H1 (cell line): ENCODE measurements at regions not wholly inside any gene's neighbourhood (a gene's known extent, or its start where the extent isn't known, plus 50 kb on each side); places are given as distances from the start of the nearest gene placed in this dataset.

Experiments used
- GABPA ChIP-seq: IDR thresholded peaks from 2 replicates; pipeline ENCODE4 v1.6.1; 2011; ENCODE audit warnings: mild to moderate bottlenecking, low read length, moderate library complexity, borderline replicate concordance; ENCODE audit not compliant: insufficient read depth
- HDAC2 ChIP-seq, 2 experiments: fragments of 300-600 bp in 1 of 2; sonication (generic) in 1 of 2; IDR thresholded peaks; 2 replicates each; pipeline ENCODE4 v1.6.1; 2011 to 2012; ENCODE audit warnings: low read depth in 2 of 2, low read length in 2 of 2, mild to moderate bottlenecking in 2 of 2, moderate library complexity in 2 of 2, borderline replicate concordance in 1 of 2, inconsistent platforms in 1 of 2
- SRF ChIP-seq: IDR thresholded peaks from 2 replicates; pipeline ENCODE4 v1.6.1; 2011; ENCODE audit warnings: mild to moderate bottlenecking, low read depth, low read length, moderate library complexity
- TF ChIP-seq, protein P1 (sequence below): IDR thresholded peaks from 2 replicates; pipeline ENCODE4 v1.6.1; 2011; ENCODE audit warnings: low read length, improper control_type of control experiment
- TF ChIP-seq, protein P2 (sequence below): IDR thresholded peaks from 2 replicates; pipeline ENCODE4 v1.6.1; 2012; ENCODE audit warnings: inconsistent platforms

DNA sequence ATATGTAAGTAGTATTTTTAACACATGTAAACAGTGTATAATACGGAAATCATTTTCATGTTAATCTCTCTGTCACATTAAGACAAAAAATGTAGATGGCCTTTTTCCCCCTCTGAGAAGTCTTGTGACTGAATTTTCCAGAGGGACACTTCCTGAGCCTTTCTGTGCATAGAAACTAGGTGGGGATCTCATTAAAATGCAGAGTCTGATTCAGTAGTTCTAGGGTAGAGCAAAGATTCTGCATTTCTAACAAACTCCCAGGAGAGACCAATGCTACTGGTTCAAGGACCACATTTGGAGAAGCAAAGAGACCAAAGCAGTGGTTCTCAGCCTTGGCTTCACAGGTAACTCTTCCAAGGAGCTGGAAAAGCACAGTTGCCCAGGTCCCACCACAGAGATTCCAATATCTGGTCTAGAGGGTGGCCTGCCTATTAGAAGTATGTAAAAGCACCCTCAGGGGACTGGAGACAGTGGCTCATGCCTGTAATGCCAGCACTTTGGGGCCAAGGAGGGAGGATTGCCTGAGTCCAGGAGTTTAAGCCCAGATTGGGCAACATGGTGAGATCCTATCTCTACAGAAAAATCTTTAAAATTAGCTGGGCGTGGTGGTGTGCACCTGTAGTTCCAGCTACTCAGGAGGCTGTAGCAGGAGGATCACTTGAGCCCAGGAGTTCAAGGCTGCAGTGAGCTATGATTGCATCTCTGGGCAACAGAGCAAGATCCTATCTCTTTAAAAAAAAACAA, 378.5 kb downstream of the KIF16B start (continued):
- no peak for TF ChIP-seq HDAC2 (IDR thresholded peaks at IDR 0.05; ENCODE audit: borderline replicate concordance in 1 of 2, low read depth in 2 of 2, low read length in 2 of 2)
- TF ChIP-seq, protein P1, sequence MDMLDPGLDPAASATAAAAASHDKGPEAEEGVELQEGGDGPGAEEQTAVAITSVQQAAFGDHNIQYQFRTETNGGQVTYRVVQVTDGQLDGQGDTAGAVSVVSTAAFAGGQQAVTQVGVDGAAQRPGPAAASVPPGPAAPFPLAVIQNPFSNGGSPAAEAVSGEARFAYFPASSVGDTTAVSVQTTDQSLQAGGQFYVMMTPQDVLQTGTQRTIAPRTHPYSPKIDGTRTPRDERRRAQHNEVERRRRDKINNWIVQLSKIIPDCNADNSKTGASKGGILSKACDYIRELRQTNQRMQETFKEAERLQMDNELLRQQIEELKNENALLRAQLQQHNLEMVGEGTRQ, result no peak
- TF ChIP-seq GABPA, result no peak
- TF ChIP-seq SRF, result no peak
- TF ChIP-seq, protein P2, sequence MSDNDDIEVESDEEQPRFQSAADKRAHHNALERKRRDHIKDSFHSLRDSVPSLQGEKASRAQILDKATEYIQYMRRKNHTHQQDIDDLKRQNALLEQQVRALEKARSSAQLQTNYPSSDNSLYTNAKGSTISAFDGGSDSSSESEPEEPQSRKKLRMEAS, result no peak
